HG03060 (cell line): ENCODE measurements at regions not wholly inside any gene's neighbourhood (a gene's known extent, or its start where the extent isn't known, plus 50 kb on each side); places are given as distances from the start of the nearest gene placed in this dataset.

Experiments
- ATAC-seq: cut with Tn5 transposase; IDR thresholded peaks from one replicate; pipeline ENCODE4 v1.9.1; 2021; ENCODE audit warnings: low read depth, moderate number of reproducible peaks; ENCODE audit not compliant: unreplicated experiment

DNA sequence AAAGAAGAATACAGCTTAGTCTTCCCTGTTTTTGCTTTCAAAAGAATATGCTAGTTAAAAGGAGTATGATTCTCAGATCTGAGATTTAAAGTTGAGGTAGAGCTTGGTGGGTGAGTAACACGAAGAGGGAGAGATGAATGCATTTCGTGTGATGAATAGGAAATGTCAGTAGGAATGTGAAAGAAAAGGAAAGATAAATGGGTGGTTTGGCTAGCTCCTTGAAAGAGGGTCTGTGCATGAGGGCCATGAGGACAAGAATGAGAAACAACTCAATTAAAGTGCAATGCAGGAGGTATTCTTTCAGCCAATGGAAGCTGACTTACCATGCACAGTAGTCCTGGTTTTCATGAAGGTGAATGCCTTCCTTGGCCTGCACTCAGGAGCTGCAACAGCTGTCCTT, 248.2 kb downstream of the HNMT start:
- no peak for ATAC-seq

DNA sequence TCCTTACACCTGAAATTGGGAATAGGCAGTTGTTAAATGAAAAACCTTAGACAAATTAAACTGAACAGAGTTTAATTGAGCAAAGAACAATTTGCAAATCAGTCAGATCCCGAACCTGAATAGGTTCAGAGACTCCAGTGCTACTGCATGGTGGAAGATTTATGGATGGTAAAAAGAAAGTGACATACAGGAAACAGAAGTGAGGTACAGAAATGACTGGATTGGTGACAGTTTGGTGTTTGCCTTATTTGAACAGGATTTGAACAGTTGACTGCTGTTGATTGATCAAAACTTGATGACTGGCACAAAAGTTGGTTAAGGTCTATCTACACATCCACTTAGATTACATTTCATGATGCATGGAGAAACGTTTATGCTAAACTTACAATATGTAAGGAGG, 248.8 kb downstream of the HNMT start:
- no peak for ATAC-seq

GRCh38 chr2:138213624-138214023, 249.4 kb downstream of the HNMT start:
- no peak for ATAC-seq

DNA sequence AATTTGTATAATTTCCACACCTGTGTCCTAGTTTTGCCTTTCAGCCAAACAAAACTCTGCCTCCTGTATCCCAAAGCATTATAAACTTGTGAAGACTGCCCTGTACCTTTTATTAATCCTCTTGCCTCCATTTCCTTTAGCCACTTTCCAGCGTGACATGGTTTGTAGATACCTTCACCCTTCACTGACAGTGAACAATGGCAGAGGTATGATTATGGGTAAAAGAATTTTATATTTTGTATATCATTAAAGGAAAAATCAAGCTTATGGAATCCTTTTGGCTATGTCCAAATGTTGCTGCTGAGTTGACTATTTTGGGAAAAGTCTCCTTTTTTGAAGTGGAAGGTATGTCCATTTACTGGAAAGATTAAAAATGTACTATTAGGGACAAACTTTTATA, 251.7 kb downstream of the HNMT start:
- ATAC-seq, result no peak

DNA sequence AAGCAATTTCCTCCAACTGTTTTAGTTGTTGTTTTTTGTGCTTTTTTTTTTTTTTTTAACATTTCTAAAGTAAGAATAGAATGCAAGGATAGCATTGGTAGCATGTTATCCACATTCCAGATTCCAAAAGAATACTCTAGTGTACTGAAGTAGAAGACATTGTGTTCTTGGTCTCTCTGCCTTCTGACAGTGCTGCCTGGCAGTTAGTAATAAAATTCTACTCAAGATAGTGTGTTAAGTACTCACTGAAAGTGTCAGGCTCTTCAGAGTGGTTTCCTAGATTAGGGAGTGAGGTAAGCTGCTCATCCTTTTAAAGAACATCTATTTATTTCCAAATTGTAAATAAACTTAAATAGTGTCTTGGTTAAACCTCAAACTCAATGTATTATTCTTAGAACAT, 253.7 kb downstream of the HNMT start:
- no peak for ATAC-seq

DNA sequence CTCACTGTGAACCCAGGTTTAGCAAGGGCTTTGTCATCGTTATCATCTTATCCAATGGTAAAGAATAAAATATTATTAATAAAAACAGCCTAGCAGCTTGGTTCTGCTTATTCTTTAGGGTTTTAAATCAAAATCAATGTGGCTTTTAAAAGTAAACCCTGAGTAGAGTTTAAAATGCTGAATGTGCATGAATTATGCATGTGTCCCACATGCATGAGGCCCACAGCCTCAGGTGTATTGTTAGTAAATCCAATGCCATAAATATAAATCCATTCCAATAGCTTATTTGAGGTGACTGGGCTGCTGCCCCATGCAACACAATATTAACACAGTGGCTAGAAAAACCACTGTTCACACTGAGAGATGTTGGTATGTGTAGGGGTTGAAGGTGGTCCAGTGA, 254.1 kb downstream of the HNMT start:
- ATAC-seq, result no peak

DNA sequence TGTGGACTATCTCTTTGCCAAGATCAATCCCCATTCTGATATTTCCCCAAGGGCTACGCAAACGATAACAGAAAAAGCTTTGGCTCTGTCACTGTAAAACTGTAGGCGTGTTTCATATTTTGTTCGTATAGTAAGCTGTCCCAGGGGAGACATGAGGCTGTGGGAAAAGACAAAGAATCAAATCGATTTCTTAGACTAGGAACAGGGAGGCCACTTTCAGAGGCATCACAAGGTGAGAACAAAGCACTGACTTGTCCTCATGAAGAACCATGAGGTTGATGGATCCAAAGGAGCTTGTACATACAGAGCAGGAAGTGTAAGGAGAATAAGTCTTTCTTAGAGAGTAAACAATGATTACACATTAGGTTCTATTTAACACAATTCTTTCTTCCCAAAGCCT, 255.7 kb downstream of the HNMT start:
- ATAC-seq, result no peak

GRCh38 chr2:138221358-138221757, 257.1 kb downstream of the HNMT start:
- no peak for ATAC-seq

GRCh38 chr2:138223319-138223718, 259.0 kb downstream of the HNMT start:
- ATAC-seq, result no peak

DNA sequence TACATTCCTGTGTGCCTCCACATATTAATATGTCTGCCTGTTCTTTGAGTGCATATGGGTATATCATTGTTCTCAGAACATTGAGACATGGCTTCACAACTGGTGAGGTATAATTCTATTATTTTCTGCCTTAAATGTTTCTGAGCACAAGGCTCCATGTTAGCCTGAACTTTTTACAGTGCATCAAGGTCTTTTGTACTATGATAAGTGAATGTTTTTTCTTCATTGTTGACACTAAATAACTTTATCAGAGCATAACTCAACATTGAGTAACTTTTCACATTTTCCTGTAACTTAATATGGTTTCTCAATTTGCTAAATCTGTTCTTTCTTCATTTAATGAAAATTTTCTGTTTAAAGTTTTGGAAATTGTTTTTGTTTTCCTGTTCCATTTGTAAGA, 262.9 kb downstream of the HNMT start:
- ATAC-seq, result no peak

DNA sequence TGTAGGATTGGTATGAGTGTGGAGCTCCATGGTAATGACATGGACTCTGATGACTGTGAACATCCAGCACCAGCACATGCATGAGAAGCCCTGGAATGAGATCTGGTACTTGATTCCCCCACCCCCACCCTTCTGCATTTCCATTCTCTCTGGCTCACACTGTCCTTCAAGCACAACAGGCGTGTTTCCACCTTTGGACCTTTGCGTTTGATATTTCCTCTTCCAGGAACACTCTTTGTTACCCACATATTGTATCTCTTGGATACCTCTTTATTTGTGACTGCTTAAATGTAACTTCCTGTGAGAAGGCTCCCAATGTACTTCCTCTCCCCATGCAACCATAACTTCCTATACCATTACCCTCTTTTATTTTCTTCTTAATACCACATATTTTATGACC, 263.8 kb downstream of the HNMT start:
- no peak for ATAC-seq

- ATAC-seq, result no peak
Measured at GRCh38 chr2:138234265-138234664, 267.3 kb upstream of the SPOPL start.

DNA sequence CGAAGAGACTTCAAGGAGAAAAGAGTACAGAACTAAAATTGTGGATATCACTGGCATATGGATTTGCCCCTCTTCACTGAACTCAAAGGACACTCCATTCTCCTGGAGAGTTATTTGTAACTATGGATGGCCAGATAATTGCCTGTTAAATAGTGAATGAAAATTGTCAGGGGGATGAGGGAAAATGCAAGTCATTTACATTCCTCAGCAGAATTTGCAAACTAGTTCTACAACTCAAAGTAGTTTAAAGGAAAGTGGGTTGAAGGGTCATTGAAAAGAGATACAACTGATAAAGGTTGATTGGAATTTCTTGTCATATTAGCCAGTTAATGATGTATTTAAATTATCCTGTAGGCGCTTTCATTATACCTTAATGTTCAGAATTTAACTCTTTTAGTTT, 266.5 kb upstream of the SPOPL start:
- ATAC-seq, result no peak

GRCh38 chr2:138236142-138236541, 265.4 kb upstream of the SPOPL start:
- ATAC-seq, result no peak

DNA sequence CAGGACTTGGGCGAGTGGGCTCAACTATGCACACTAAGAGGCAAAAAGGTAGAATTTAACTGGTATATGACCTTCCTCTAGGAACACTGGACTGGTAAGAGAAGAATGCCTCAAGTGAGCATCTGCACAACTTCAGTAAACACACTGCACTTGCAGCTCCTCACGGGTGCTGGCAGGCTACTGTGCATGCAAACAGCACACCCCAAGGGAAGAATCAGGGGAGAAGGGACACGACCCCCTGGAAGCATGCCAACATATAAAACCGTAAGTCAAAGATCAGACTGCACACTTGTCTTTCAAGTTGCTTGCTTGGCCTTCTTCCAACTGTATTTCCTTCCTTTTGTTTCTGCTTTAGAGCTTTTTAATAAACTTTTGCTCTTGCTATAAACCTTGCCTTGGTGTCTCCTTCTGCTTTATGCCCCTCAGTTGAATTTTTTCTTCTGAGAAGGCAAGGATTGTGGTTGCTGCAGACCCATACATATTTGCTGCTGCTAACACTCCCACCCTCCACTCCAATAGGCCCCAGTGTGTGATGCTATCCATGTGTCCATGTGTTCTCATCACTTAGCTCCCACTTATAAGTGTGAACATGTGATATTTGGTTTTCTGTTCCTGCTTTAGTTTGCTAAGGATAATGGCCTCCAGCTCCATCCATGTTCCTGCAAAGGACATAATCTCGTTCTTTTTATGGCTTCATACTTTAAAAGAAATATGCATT, 263.7 kb upstream of the SPOPL start:
- no peak for ATAC-seq

- no peak for ATAC-seq
Measured at GRCh38 chr2:138238908-138239307, 262.7 kb upstream of the SPOPL start.

- no peak for ATAC-seq
Measured at GRCh38 chr2:138239902-138240491, 261.6 kb upstream of the SPOPL start.

- ATAC-seq, result no peak
Measured at GRCh38 chr2:138243372-138243771, 258.2 kb upstream of the SPOPL start.

DNA sequence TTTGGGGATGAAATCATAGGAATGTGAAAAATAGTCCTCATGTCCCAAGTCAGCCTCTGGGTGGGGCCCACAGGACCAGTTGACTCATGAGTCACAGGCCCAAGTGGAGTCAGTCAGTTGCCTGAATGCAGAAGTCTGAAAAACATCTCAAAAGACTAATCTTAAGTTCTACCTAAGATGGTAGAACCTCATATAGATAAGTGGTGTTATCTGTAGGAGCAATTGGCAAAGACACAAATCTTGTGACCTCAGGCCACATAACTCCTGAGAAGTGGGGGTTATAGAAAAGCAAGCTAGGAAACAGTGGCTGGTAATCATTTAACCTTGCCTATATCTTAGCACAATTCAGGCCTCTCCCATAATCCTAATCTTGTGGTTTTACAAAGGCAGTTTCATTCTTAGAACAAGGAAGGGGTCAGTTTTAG, 257.1 kb upstream of the SPOPL start:
- no peak for ATAC-seq

DNA sequence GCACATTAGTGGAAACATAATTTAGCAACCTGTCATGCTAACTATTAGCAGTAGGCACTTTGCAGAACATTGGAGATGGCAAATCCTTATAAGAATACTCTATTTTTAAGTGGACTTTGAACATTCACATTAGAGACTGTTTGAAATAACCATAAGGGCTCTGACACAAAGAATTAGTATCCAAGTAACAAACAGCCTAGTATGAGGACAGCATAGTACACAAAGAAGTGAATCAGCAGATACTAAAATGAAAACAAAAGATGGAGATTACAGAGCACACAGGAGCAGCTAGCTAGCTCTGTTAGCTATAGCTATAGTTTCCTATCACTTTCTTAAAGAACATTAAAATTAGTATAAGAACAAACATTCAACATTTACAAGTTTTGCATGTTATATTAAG, 256.3 kb upstream of the SPOPL start:
- ATAC-seq, result no peak

DNA sequence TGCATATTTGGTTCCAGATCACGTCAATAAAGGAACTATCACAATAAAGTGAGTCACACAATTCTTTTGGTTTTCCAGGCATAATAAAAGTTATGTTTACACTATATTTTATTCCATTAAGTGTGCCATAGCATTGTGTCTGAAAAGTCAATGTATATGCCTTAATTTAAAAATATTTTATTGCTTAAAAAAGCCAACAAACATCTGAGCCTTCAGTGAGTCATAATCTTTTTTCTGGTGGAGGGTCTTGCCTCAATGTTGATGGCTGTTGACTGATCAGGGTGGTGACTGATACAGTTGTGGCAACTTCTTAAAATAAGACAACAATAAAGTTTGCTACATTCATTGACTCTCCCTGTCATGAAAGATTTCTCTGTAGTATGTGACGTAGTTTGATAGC, 254.3 kb upstream of the SPOPL start:
- no peak for ATAC-seq

DNA sequence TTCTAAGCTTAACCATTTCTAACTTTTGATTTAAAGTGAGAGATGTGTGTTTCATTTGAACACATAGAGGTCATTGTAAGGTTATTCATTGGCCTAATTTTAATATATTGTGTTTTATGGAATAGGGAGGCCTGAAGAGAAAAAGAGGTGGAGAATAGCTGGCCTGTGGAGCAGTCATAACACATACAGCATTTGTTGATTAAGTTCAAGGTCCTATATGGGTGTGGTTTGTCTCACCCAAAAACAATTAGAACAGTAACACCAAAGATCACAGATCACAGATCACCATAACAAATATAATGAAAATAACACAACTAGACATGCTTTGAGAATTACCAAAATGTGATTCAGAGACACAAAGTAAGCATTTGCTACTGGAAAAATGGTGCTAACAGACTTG, 252.4 kb upstream of the SPOPL start:
- ATAC-seq, result no peak
